NCI-H2196 treated with DMSO at 0.1 percent for 48 hours (cell line): ENCODE measurements at regions not wholly inside any gene's neighbourhood (a gene's known extent, or its start where the extent isn't known, plus 50 kb on each side); places are given as distances from the start of the nearest gene placed in this dataset.

Source experiments
- DNase-seq: peaks from one replicate; lab custom pipeline; 2025; ENCODE audit not compliant: unreplicated experiment; lab: John Stamatoyannopoulos, UW

GRCh38 chr10:131646551-131647525 lies 254.0 kb upstream of the PPP2R2D start:
- DNase-seq: no peak

GRCh38 chr10:131647789-131648188 lies 253.0 kb upstream of the PPP2R2D start:
- no peak for DNase-seq

- DNase-seq: no peak
Observed at GRCh38 chr10:131648386-131649020, 252.3 kb upstream of the PPP2R2D start.

GRCh38 chr10:131649617-131650016 lies 251.2 kb upstream of the PPP2R2D start:
- no peak for DNase-seq

GRCh38 chr10:131650169-131650705 lies 250.6 kb upstream of the PPP2R2D start:
- no peak for DNase-seq

- no peak for DNase-seq
Observed at GRCh38 chr10:131650771-131651673, 249.8 kb upstream of the PPP2R2D start.

GRCh38 chr10:131651674-131652437 lies 249.0 kb upstream of the PPP2R2D start:
- DNase-seq: no peak

GRCh38 chr10:131652438-131653139 lies 248.2 kb upstream of the PPP2R2D start:
- DNase-seq: no peak

- DNase-seq: no peak
Observed at GRCh38 chr10:131653140-131653539, 247.7 kb upstream of the PPP2R2D start.

GRCh38 chr10:131653554-131654470 lies 247.0 kb upstream of the PPP2R2D start:
- DNase-seq: no peak

GRCh38 chr10:131654471-131655087 lies 246.2 kb upstream of the PPP2R2D start:
- no peak for DNase-seq

GRCh38 chr10:131655101-131655849 lies 245.5 kb upstream of the PPP2R2D start:
- no peak for DNase-seq

GRCh38 chr10:131656009-131656408 lies 244.8 kb upstream of the PPP2R2D start:
- DNase-seq: no peak

GRCh38 chr10:131656431-131656841 lies 244.4 kb upstream of the PPP2R2D start:
- no peak for DNase-seq

GRCh38 chr10:131657318-131657984 lies 243.4 kb upstream of the PPP2R2D start:
- no peak for DNase-seq

- DNase-seq: no peak
Observed at GRCh38 chr10:131657985-131658330, 242.8 kb upstream of the PPP2R2D start.
